Uterus (tissue), 2 donors: ENCODE measurements at regions not wholly inside any gene's neighbourhood (a gene's known extent, or its start where the extent isn't known, plus 50 kb on each side); places are given as distances from the start of the nearest gene placed in this dataset.

Experiments
- CTCF ChIP-seq, 4 experiments: fragments of 200-600 bp in 2 of 4; fragments of 450-650 bp in 2 of 4; sonication (generic) in 2 of 4; IDR thresholded peaks; one replicate each; pipeline ENCODE4 v1.5.1; 2016 to 2019; ENCODE audit warnings: antibody characterized with exemption in 4 of 4, mild to moderate bottlenecking in 2 of 4, moderate library complexity in 1 of 4
- POLR2A ChIP-seq, 2 donors: fragments of 450-650 bp; IDR thresholded peaks; one replicate each; pipeline ENCODE4 v1.6.1; 2016; ENCODE audit warnings: antibody characterized with exemption in 2 of 2, mild to moderate bottlenecking in 1 of 2, moderate library complexity in 1 of 2

DNA sequence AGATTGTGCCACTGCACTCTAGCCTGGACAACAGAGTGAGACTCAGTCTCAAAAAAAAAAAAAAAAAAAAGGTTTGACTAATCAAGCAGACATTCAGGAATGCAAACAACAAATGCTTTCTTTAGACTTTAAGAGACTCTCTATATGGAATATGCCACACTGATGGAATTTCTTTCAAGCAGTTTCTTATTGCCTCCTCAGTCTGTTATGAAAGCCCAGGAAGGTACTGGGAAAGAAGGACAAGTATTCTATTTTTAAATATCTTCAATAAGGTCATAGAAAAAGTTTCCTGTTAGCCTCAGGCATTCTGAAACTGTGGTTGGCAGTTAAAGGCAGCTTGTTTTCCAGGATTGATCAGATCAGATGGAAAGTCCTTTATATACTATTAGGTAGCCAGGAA lies 241.6 kb downstream of the PIK3C3 start:
- TF ChIP-seq CTCF (IDR thresholded peaks at IDR 0.05), result no peak
- TF ChIP-seq POLR2A (IDR thresholded peaks at IDR 0.05), result no peak
